PC-3 (cell line): ENCODE measurements at regions not wholly inside any gene's neighbourhood (a gene's known extent, or its start where the extent isn't known, plus 50 kb on each side); places are given as distances from the start of the nearest gene placed in this dataset.

ENCODE experiments used
- CTCF ChIP-seq: fragments of 300-600 bp; sonication (generic); conservative IDR thresholded peaks from 2 replicates; pipeline ENCODE4 v1.5.1; 2017; ENCODE audit warnings: antibody characterized with exemption, low read depth, mild to moderate bottlenecking, low read length
- EZH2 ChIP-seq: fragments of 300-600 bp; sonication (generic); IDR thresholded peaks from one replicate; pipeline ENCODE4 v1.6.1; 2017; ENCODE audit warnings: antibody characterized with exemption, mild to moderate bottlenecking, low read length; ENCODE audit not compliant: unreplicated experiment

- TF ChIP-seq CTCF (no peak), EZH2 (no peak)
Observed at GRCh38 chr2:122417114-122417513, 661.7 kb downstream of the TSN start.
